SK-N-MC (cell line): ENCODE measurements at regions not wholly inside any gene's neighbourhood (a gene's known extent, or its start where the extent isn't known, plus 50 kb on each side); places are given as distances from the start of the nearest gene placed in this dataset.

ENCODE experiments used
- EZH2 ChIP-seq: fragments of 200-600 bp; sonication (generic); IDR thresholded peaks from one replicate; pipeline ENCODE4 v1.6.1; 2017; ENCODE audit warnings: antibody characterized with exemption
- FOXP2 ChIP-seq: optimal IDR thresholded peaks from 2 replicates; pipeline ENCODE3; 2011; ENCODE audit warnings: mild to moderate bottlenecking, moderate library complexity; ENCODE audit not compliant: insufficient read depth; ENCODE audit errors: extremely low read length, control extremely low read depth

DNA sequence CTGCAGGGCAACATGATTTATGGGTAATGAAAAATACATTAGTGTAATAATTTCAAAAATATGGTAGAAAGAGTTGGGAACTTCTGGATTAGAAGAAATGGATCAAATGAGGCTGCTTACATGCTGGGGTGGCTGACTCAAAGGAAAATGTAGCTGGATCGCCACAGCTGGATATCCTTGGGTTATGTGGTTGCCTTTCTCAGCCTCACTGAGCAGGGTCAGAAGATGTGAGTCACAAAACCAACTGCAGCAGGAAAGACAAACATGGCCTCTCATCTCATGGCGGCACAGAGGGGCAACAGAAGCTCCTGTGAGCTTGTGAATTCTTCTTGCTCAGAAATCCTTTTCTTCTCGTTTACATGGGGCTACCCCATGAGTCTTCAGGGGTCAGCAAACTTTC, 317.1 kb upstream of the SPRED2 start:
- TF ChIP-seq FOXP2 (no peak), EZH2 (no peak)
